Frontal cortex (tissue), 3 donors: ENCODE measurements at regions not wholly inside any gene's neighbourhood (a gene's known extent, or its start where the extent isn't known, plus 50 kb on each side); places are given as distances from the start of the nearest gene placed in this dataset.

ENCODE experiments used
- DNase-seq, 2 donors: peaks; one replicate each; pipeline ENCODE4 v3.0.0; 2012; ENCODE audit warnings: low spot score in 2 of 2
- FAIRE-seq: peaks from 2 replicates; lab custom pipeline; 2012; peaks lifted over from hg19 to GRCh38; lab: Jason Lieb, UNC
- donor health status: control.
- donor health status: control.
- donor health status: control.

GRCh38 chr16:66291833-66292232 lies 74.7 kb upstream of the CDH5 start:
- FAIRE-seq = no peak
- no peak for DNase-seq

GRCh38 chr16:66290431-66290830 lies 76.1 kb upstream of the CDH5 start:
- FAIRE-seq = no peak

GRCh38 chr16:66289986-66290385 lies 76.5 kb upstream of the CDH5 start:
- DNase-seq = no peak
- no peak for FAIRE-seq

More at GRCh38 chr16:66290431-66290830, 76.1 kb upstream of the CDH5 start:
- no peak for DNase-seq

GRCh38 chr16:66289051-66289680 lies 77.3 kb upstream of the CDH5 start:
- no peak for DNase-seq
- FAIRE-seq = no peak

GRCh38 chr16:66287926-66288325 lies 78.6 kb upstream of the CDH5 start:
- FAIRE-seq (no peak), DNase-seq (no peak)

- FAIRE-seq = no peak
- DNase-seq = no peak
Measured at GRCh38 chr16:66287416-66287815, 79.1 kb upstream of the CDH5 start.

GRCh38 chr16:66286527-66286926 lies 80.0 kb upstream of the CDH5 start:
- DNase-seq (no peak), FAIRE-seq (no peak)

- FAIRE-seq (no peak), DNase-seq (no peak)
Measured at GRCh38 chr16:66278604-66279262, 87.8 kb upstream of the CDH5 start.

GRCh38 chr16:66278111-66278531 lies 88.4 kb upstream of the CDH5 start:
- no peak for DNase-seq
- FAIRE-seq = no peak

- DNase-seq (no peak), FAIRE-seq (no peak)
Measured at GRCh38 chr16:66277311-66278070, 89.0 kb upstream of the CDH5 start.

- peak in 1 of 2 donors; percentile 42 for DNase-seq
Measured at GRCh38 chr16:66275775-66276428, 90.6 kb upstream of the CDH5 start.

GRCh38 chr16:66274335-66275110 lies 92.0 kb upstream of the CDH5 start:
- no peak for FAIRE-seq
- no peak for DNase-seq

More at GRCh38 chr16:66275775-66276428, 90.6 kb upstream of the CDH5 start:
- FAIRE-seq = no peak

- no peak for DNase-seq
- FAIRE-seq = no peak
Measured at GRCh38 chr16:66273644-66274334, 92.7 kb upstream of the CDH5 start.

- DNase-seq = no peak
- no peak for FAIRE-seq
Measured at GRCh38 chr16:66273053-66273452, 93.4 kb upstream of the CDH5 start.

GRCh38 chr16:66272461-66272860 lies 94.0 kb upstream of the CDH5 start:
- no peak for DNase-seq
- FAIRE-seq = no peak

- FAIRE-seq (no peak), DNase-seq (no peak)
Measured at GRCh38 chr16:66271074-66272060, 95.1 kb upstream of the CDH5 start.

GRCh38 chr16:66270333-66270927 lies 96.1 kb upstream of the CDH5 start:
- peak; percentile 79 to 87 for DNase-seq
- no peak for FAIRE-seq
